WI38 (cell line): ENCODE measurements at regions not wholly inside any gene's neighbourhood (a gene's known extent, or its start where the extent isn't known, plus 50 kb on each side); places are given as distances from the start of the nearest gene placed in this dataset.
A peak's percentile ranks its signal among the peaks of the same experiment; 100 is the strongest.

ENCODE experiments used
- H3K4me3 ChIP-seq: 2 replicates; pipeline ENCODE4 v1.5.1; 2011; ENCODE audit warnings: low read depth, mild to moderate bottlenecking, control low read depth, low read length
- CTCF ChIP-seq: IDR thresholded peaks from 2 replicates; pipeline ENCODE4 v1.5.1; 2012; ENCODE audit warnings: low read depth, mild to moderate bottlenecking, control low read depth, low read length

DNA sequence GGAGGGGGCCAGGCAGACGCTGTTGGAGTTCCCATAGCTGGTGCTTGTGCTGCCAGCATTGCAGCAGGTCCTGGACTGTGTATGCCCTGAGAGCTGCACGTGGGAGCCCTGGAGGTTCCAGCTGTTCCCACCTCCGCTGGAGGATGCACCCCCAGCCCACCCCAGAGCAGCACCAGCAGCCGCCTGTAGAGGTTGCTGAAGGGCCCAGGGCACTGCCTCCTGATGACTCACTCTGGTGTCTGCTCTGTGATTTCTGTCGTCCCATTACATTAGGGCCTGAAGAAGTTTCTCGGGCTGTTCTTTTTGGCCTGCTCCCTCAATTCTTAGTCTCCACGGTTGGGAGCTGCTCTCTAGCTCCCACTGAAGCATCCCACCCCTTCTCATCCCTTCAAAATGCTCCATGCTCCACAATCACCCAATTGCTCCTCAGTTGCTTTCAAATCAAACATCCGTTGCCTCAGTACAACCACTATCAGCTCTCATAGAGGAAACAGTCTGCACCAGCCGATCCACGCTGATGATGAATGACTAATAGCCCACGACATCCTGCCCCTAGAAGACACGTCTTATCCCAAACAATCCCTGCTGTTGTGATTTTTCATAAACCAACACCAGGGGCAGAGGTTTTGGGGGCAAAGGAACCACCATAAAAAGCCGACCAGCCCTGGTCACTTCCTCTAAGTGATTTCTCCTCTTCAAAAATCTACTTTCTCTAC lies 65.2 kb upstream of the RNF152 start:
- TF ChIP-seq CTCF, result peak; percentile 50
- no peak overlapping the region for H3K4me3 ChIP-seq

GRCh38 chr18:61955644-61956043 lies 62.8 kb upstream of the RNF152 start:
- no peak overlapping the region for H3K4me3 ChIP-seq
- no peak for TF ChIP-seq CTCF

DNA sequence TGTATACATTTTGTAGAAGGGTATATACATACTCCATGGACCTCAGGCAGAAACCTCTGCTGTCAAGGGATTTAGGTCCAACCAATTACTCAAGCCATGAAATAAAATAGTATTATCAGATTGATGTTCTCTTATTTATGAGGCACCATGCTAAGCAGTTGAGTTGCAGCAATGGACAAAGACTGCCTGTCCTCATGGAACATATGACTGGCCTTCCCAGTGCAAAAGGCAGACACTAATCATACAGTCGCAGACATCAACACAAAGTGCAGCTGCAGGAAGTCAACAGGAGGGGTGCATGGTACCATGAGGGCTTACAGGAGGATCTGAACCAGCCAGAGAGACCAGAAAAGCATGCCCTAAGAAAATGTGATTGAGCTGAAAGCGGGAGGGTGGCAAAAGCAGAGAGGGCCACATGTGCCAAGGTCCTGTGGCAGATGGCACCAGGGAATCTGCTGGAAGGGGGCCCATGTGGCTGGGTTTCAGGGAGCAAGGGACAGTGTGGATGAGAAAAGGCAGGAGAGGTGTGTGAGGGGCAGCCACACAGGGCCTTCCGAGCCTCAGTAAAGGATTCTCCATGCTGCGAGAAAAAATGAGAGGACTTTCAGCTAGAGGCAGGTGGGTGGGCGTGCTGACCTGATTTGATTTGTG lies 61.4 kb upstream of the RNF152 start:
- no peak overlapping the region for H3K4me3 ChIP-seq
- TF ChIP-seq CTCF, result no peak

DNA sequence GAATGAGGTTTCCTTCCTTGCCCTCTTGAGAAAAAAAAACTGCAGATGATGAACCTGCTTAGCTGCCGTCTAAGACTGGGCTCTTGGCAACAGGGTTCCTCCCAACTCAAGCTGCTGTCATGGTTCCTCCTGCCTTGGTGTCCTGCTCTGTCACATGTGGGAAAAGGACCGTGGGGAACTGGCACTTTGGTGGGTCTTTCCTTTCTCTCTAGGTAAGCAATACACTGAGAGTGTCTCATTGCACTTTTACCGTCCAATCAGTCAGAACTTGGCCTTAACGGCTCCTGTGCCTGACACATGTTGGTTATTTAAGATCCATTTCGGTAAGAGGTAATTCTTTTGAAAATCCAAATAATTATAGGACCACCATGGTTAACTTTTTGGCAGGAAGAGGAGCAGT lies 60.8 kb upstream of the RNF152 start:
- TF ChIP-seq CTCF, result no peak
- no peak overlapping the region for H3K4me3 ChIP-seq

GRCh38 chr18:61953161-61953560 lies 60.4 kb upstream of the RNF152 start:
- TF ChIP-seq CTCF, result no peak
- H3K4me3 ChIP-seq, result no peak overlapping the region

DNA sequence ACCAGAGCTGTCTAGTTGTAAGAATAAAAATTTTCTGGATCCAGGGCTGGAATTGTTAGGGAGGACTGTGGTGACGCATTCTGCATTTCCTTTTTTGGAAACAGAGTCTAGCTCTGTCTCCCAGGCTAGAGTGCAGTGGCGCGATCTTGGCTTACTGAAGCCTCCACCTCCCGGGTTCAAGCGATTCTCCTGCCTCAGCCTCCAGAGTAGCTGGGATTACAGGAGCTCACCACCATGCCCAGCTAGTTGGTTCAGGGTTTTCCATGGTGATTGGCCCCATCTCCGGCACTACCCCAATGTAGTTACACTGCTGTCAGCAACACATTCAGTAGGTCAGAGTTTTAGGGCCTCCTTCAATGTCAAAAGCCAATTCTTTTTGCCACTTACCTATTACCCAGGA lies 58.6 kb upstream of the RNF152 start:
- TF ChIP-seq CTCF, result no peak
- no peak overlapping the region for H3K4me3 ChIP-seq

GRCh38 chr18:61950371-61950770 lies 57.6 kb upstream of the RNF152 start:
- H3K4me3 ChIP-seq, result peak overlapping the region; percentile 18; the same call in 1 of the 2 replicates
- no peak for TF ChIP-seq CTCF
